Progenitor cell of endocrine pancreas (in vitro differentiated cells): ENCODE measurements at regions not wholly inside any gene's neighbourhood (a gene's known extent, or its start where the extent isn't known, plus 50 kb on each side); places are given as distances from the start of the nearest gene placed in this dataset.

Experiments used
- DNase-seq: peaks from one replicate; pipeline ENCODE4 v3.0.0; 2021; ENCODE audit warnings: low spot score; ENCODE audit not compliant: unreplicated experiment
- H3K27ac Mint-ChIP-seq: 2 replicates; pipeline ENCODE4 v1.8.0; 2021; ENCODE audit warnings: mild to moderate bottlenecking, moderate library complexity, mixed read lengths
- H3K27me3 Mint-ChIP-seq: 2 replicates; pipeline ENCODE4 v1.8.0; 2021; ENCODE audit warnings: mixed read lengths
- H3K36me3 Mint-ChIP-seq: 2 replicates; pipeline ENCODE4 v1.8.0; 2022; ENCODE audit warnings: mixed read lengths; ENCODE audit not compliant: insufficient read depth
- H3K4me1 Mint-ChIP-seq: 2 replicates; pipeline ENCODE4 v1.8.0; 2021; ENCODE audit warnings: low read depth, mixed read lengths
- H3K4me3 Mint-ChIP-seq: 2 replicates; pipeline ENCODE4 v1.8.0; 2021; ENCODE audit warnings: low read depth, mild to moderate bottlenecking, moderate library complexity, mixed read lengths
- H3K9me3 Mint-ChIP-seq: 2 replicates; pipeline ENCODE4 v1.8.0; 2021; ENCODE audit warnings: low read depth, mixed read lengths
- CTCF ChIP-seq: fragments of 200-600 bp; sonication (generic); IDR thresholded peaks from one replicate; pipeline ENCODE4 v1.5.0; 2021; ENCODE audit warnings: antibody characterized with exemption, mild to moderate bottlenecking; ENCODE audit not compliant: unreplicated experiment

- Mint-ChIP-seq H3K36me3 (no peaks in the 10 kb centered on the region), H3K4me3 (no peak overlapping the region), H3K4me1 (peaks cover 3% of the 10 kb centered on the region), H3K9me3 (peaks cover 6% of the 10 kb centered on the region), H3K27me3 (no peaks in the 10 kb centered on the region), H3K27ac (no peak overlapping the region)
- no peak for TF ChIP-seq CTCF
- no peak for DNase-seq
Measured at GRCh38 chr13:72168126-72168855, 301.3 kb upstream of the DACH1 start.

- Mint-ChIP-seq H3K9me3 (peaks cover 6% of the 10 kb centered on the region), H3K27ac (no peak overlapping the region), H3K4me3 (no peak overlapping the region), H3K27me3 (no peaks in the 10 kb centered on the region), H3K4me1 (peaks cover 3% of the 10 kb centered on the region), H3K36me3 (no peaks in the 10 kb centered on the region)
- no peak for DNase-seq
- no peak for TF ChIP-seq CTCF
Measured at GRCh38 chr13:72166102-72166650, 299.2 kb upstream of the DACH1 start.

- Mint-ChIP-seq H3K27ac (no peak overlapping the region), H3K4me1 (peaks cover 3% of the 10 kb centered on the region), H3K27me3 (no peaks in the 10 kb centered on the region), H3K4me3 (no peak overlapping the region), H3K36me3 (no peaks in the 10 kb centered on the region), H3K9me3 (peaks cover 6% of the 10 kb centered on the region)
- TF ChIP-seq CTCF = no peak
- DNase-seq = no peak
Measured at GRCh38 chr13:72165276-72165675, 298.3 kb upstream of the DACH1 start.

GRCh38 chr13:72164811-72165210, 297.8 kb upstream of the DACH1 start:
- no peaks in the 10 kb centered on the region for H3K27me3 Mint-ChIP-seq
- no peak overlapping the region for H3K4me3 Mint-ChIP-seq
- no peak for DNase-seq
- no peak overlapping the region for H3K27ac Mint-ChIP-seq
- peaks cover 3% of the 10 kb centered on the region for H3K4me1 Mint-ChIP-seq
- no peaks in the 10 kb centered on the region for H3K36me3 Mint-ChIP-seq
- no peak for TF ChIP-seq CTCF
- peaks cover 6% of the 10 kb centered on the region for H3K9me3 Mint-ChIP-seq

GRCh38 chr13:72163678-72164077, 296.7 kb upstream of the DACH1 start:
- Mint-ChIP-seq H3K9me3 (peaks cover 3% of the 10 kb centered on the region), H3K36me3 (no peaks in the 10 kb centered on the region), H3K27me3 (no peaks in the 10 kb centered on the region), H3K4me1 (peaks cover 3% of the 10 kb centered on the region), H3K27ac (no peak overlapping the region), H3K4me3 (no peak overlapping the region)
- DNase-seq = no peak
- no peak for TF ChIP-seq CTCF
